Activated naive CD8-positive, alpha-beta T cell treated with anti-CD3 and anti-CD28 coated beads for 36 hours (primary cell): ENCODE measurements at regions not wholly inside any gene's neighbourhood (a gene's known extent, or its start where the extent isn't known, plus 50 kb on each side); places are given as distances from the start of the nearest gene placed in this dataset.

ENCODE experiments used
- DNase-seq: peaks from one replicate; pipeline ENCODE4 v3.0.0; 2021
- H3K27ac Mint-ChIP-seq: one replicate; pipeline ENCODE4 v1.8.0; 2022; ENCODE audit warnings: mild to moderate bottlenecking, moderate library complexity, mixed read lengths
- H3K27me3 Mint-ChIP-seq: one replicate; pipeline ENCODE4 v1.8.0; 2022; ENCODE audit warnings: mild to moderate bottlenecking, mixed read lengths
- H3K36me3 Mint-ChIP-seq: one replicate; pipeline ENCODE4 v1.8.0; 2021; ENCODE audit warnings: mild to moderate bottlenecking, mixed read lengths
- H3K4me1 Mint-ChIP-seq: one replicate; pipeline ENCODE4 v1.8.0; 2021; ENCODE audit warnings: mixed read lengths
- H3K4me3 Mint-ChIP-seq: one replicate; pipeline ENCODE4 v1.8.0; 2022; ENCODE audit warnings: mild to moderate bottlenecking, moderate library complexity, mixed read lengths
- H3K9me3 Mint-ChIP-seq: one replicate; pipeline ENCODE4 v1.8.0; 2022; ENCODE audit warnings: mixed read lengths

- no peaks in the 10 kb centered on the region for H3K36me3 Mint-ChIP-seq
- DNase-seq, result no peak
- H3K27ac Mint-ChIP-seq, result no peak overlapping the region
- H3K27me3 Mint-ChIP-seq, result no peaks in the 10 kb centered on the region
- H3K4me1 Mint-ChIP-seq, result no peaks in the 10 kb centered on the region
- H3K9me3 Mint-ChIP-seq, result peaks cover 6% of the 10 kb centered on the region
- H3K4me3 Mint-ChIP-seq, result no peak overlapping the region
Observed at GRCh38 chr1:163013826-163014600, 55.1 kb upstream of the RGS4 start.

- Mint-ChIP-seq H3K4me1 (no peaks in the 10 kb centered on the region), H3K36me3 (no peaks in the 10 kb centered on the region), H3K27me3 (peaks cover 12% of the 10 kb centered on the region), H3K9me3 (no peaks in the 10 kb centered on the region), H3K27ac (no peak overlapping the region), H3K4me3 (no peak overlapping the region)
- DNase-seq, result no peak
Observed at GRCh38 chr1:163006051-163006834, 62.9 kb upstream of the RGS4 start.

- DNase-seq, result no peak
- H3K4me3 Mint-ChIP-seq, result no peak overlapping the region
- no peaks in the 10 kb centered on the region for H3K36me3 Mint-ChIP-seq
- H3K27me3 Mint-ChIP-seq, result peaks cover 11% of the 10 kb centered on the region
- no peaks in the 10 kb centered on the region for H3K4me1 Mint-ChIP-seq
- H3K27ac Mint-ChIP-seq, result no peak overlapping the region
- peaks cover 2% of the 10 kb centered on the region for H3K9me3 Mint-ChIP-seq
Observed at GRCh38 chr1:162997499-162998285, 71.5 kb upstream of the RGS4 start.

- Mint-ChIP-seq H3K4me1 (no peaks in the 10 kb centered on the region), H3K4me3 (no peak overlapping the region), H3K36me3 (no peaks in the 10 kb centered on the region), H3K27me3 (peaks cover 15% of the 10 kb centered on the region), H3K9me3 (peaks cover 2% of the 10 kb centered on the region), H3K27ac (no peak overlapping the region)
- DNase-seq, result no peak
Observed at GRCh38 chr1:162996261-162996660, 72.9 kb upstream of the RGS4 start.

- no peaks in the 10 kb centered on the region for H3K36me3 Mint-ChIP-seq
- H3K9me3 Mint-ChIP-seq, result peaks cover 2% of the 10 kb centered on the region
- H3K27me3 Mint-ChIP-seq, result peaks cover 19% of the 10 kb centered on the region
- H3K4me1 Mint-ChIP-seq, result no peaks in the 10 kb centered on the region
- DNase-seq, result no peak
- no peak overlapping the region for H3K27ac Mint-ChIP-seq
- H3K4me3 Mint-ChIP-seq, result no peak overlapping the region
Observed at GRCh38 chr1:162994921-162995320, 74.2 kb upstream of the RGS4 start.

- Mint-ChIP-seq H3K27me3 (peaks cover 23% of the 10 kb centered on the region), H3K4me3 (no peak overlapping the region), H3K4me1 (no peaks in the 10 kb centered on the region), H3K36me3 (no peaks in the 10 kb centered on the region), H3K9me3 (peaks cover 2% of the 10 kb centered on the region), H3K27ac (no peak overlapping the region)
- no peak for DNase-seq
Observed at GRCh38 chr1:162993846-162994245, 75.3 kb upstream of the RGS4 start.

GRCh38 chr1:162992945-162993344, 76.2 kb upstream of the RGS4 start:
- H3K4me3 Mint-ChIP-seq, result no peak overlapping the region
- DNase-seq, result no peak
- no peaks in the 10 kb centered on the region for H3K9me3 Mint-ChIP-seq
- no peaks in the 10 kb centered on the region for H3K36me3 Mint-ChIP-seq
- H3K27ac Mint-ChIP-seq, result no peak overlapping the region
- H3K27me3 Mint-ChIP-seq, result peaks cover 20% of the 10 kb centered on the region
- no peaks in the 10 kb centered on the region for H3K4me1 Mint-ChIP-seq

- Mint-ChIP-seq H3K27me3 (peaks cover 27% of the 10 kb centered on the region), H3K4me3 (no peak overlapping the region), H3K36me3 (no peaks in the 10 kb centered on the region), H3K27ac (no peak overlapping the region), H3K9me3 (no peaks in the 10 kb centered on the region), H3K4me1 (no peaks in the 10 kb centered on the region)
- no peak for DNase-seq
Observed at GRCh38 chr1:162991444-162991843, 77.7 kb upstream of the RGS4 start.

- no peak overlapping the region for H3K27ac Mint-ChIP-seq
- no peaks in the 10 kb centered on the region for H3K36me3 Mint-ChIP-seq
- no peaks in the 10 kb centered on the region for H3K4me1 Mint-ChIP-seq
- DNase-seq, result no peak
- H3K4me3 Mint-ChIP-seq, result no peak overlapping the region
- H3K9me3 Mint-ChIP-seq, result no peaks in the 10 kb centered on the region
- peaks cover 23% of the 10 kb centered on the region for H3K27me3 Mint-ChIP-seq
Observed at GRCh38 chr1:162990665-162991064, 78.5 kb upstream of the RGS4 start.

GRCh38 chr1:162988869-162989268, 80.3 kb upstream of the RGS4 start:
- no peaks in the 10 kb centered on the region for H3K9me3 Mint-ChIP-seq
- DNase-seq, result no peak
- no peaks in the 10 kb centered on the region for H3K36me3 Mint-ChIP-seq
- no peak overlapping the region for H3K4me3 Mint-ChIP-seq
- H3K27ac Mint-ChIP-seq, result no peak overlapping the region
- H3K27me3 Mint-ChIP-seq, result peaks cover 23% of the 10 kb centered on the region
- no peaks in the 10 kb centered on the region for H3K4me1 Mint-ChIP-seq

GRCh38 chr1:162987866-162988265, 81.3 kb upstream of the RGS4 start:
- Mint-ChIP-seq H3K36me3 (no peaks in the 10 kb centered on the region), H3K27ac (no peak overlapping the region), H3K9me3 (no peaks in the 10 kb centered on the region), H3K27me3 (peaks cover 28% of the 10 kb centered on the region), H3K4me1 (no peaks in the 10 kb centered on the region), H3K4me3 (no peak overlapping the region)
- no peak for DNase-seq

- H3K27ac Mint-ChIP-seq, result no peak overlapping the region
- no peaks in the 10 kb centered on the region for H3K4me1 Mint-ChIP-seq
- no peaks in the 10 kb centered on the region for H3K36me3 Mint-ChIP-seq
- DNase-seq, result no peak
- H3K9me3 Mint-ChIP-seq, result no peaks in the 10 kb centered on the region
- H3K4me3 Mint-ChIP-seq, result no peak overlapping the region
- peaks cover 25% of the 10 kb centered on the region for H3K27me3 Mint-ChIP-seq
Observed at GRCh38 chr1:162985816-162986435, 83.2 kb upstream of the RGS4 start.

GRCh38 chr1:162984699-162985098, 84.5 kb upstream of the RGS4 start:
- no peak overlapping the region for H3K27ac Mint-ChIP-seq
- H3K9me3 Mint-ChIP-seq, result no peaks in the 10 kb centered on the region
- no peak for DNase-seq
- no peaks in the 10 kb centered on the region for H3K4me1 Mint-ChIP-seq
- H3K27me3 Mint-ChIP-seq, result peaks cover 23% of the 10 kb centered on the region
- H3K36me3 Mint-ChIP-seq, result no peaks in the 10 kb centered on the region
- H3K4me3 Mint-ChIP-seq, result no peak overlapping the region

GRCh38 chr1:162983671-162984425, 85.3 kb upstream of the RGS4 start:
- Mint-ChIP-seq H3K27ac (no peak overlapping the region), H3K9me3 (no peaks in the 10 kb centered on the region)

More at GRCh38 chr1:162983671-162984425, 85.3 kb upstream of the RGS4 start:
- no peak for DNase-seq
- Mint-ChIP-seq H3K4me1 (no peaks in the 10 kb centered on the region), H3K4me3 (no peak overlapping the region), H3K27me3 (peaks cover 19% of the 10 kb centered on the region), H3K36me3 (no peaks in the 10 kb centered on the region)
